ENCODE measurements at regions not wholly inside any gene's neighbourhood (a gene's known extent, or its start where the extent isn't known, plus 50 kb on each side); places are given as distances from the start of the nearest gene placed in this dataset.
A peak's percentile ranks its signal among the peaks of the same experiment; 100 is the strongest.

- Histone ChIP-seq H3K27me3 (ENCODE audit: insufficient read depth, low read length, poor library complexity, severe bottlenecking) (no peaks in the 10 kb centered on the region), H3K4me1 (ENCODE audit: insufficient read depth, low read length) (no peaks in the 10 kb centered on the region), H3K36me3 (ENCODE audit: insufficient read depth, low read length) (no peaks in the 10 kb centered on the region), H3K27ac (ENCODE audit: low read depth, low read length) (no peak overlapping the region), H3K9me3 (ENCODE audit: low read length) (no peaks in the 10 kb centered on the region), H3K4me3 (ENCODE audit: low read length) (no peak overlapping the region)
- no peak overlapping the region for H3K4me3 Mint-ChIP-seq
- CTCF ChIA-PET = no interaction called here
- no peaks in the 10 kb centered on the region for H3K36me3 Mint-ChIP-seq
- POLR2A ChIA-PET = no interaction called here
- no peak for DNase-seq
- peaks cover 0 to 2% (median 0%) of the 10 kb centered on the region in 5 donors for H3K9me3 Mint-ChIP-seq
- H3K27ac Mint-ChIP-seq = no peak overlapping the region
- no peaks in the 10 kb centered on the region for H3K4me1 Mint-ChIP-seq
- H3K27me3 Mint-ChIP-seq = no peaks in the 10 kb centered on the region
Measured at GRCh38 chr14:36027354-36027753, 149.2 kb downstream of the PTCSC3 start.

GRCh38 chr14:36022765-36023410 is 153.6 kb downstream of the PTCSC3 start:
- no peaks in the 10 kb centered on the region for H3K4me1 ChIP-seq (ENCODE audit: insufficient read depth, low read length)
- Mint-ChIP-seq H3K27me3 (no peaks in the 10 kb centered on the region), H3K27ac (no peak overlapping the region), H3K4me3 (peak overlapping the region in 1 of 7 donors; percentile 32), H3K9me3 (no peaks in the 10 kb centered on the region), H3K36me3 (no peaks in the 10 kb centered on the region), H3K4me1 (peaks cover 0 to 10% (median 10%) of the 10 kb centered on the region in 3 donors)
- no peak overlapping the region for H3K4me3 ChIP-seq (ENCODE audit: low read length)
- no peaks in the 10 kb centered on the region for H3K27me3 ChIP-seq (ENCODE audit: insufficient read depth, low read length, poor library complexity, severe bottlenecking)
- no peaks in the 10 kb centered on the region for H3K9me3 ChIP-seq (ENCODE audit: low read length)
- POLR2A ChIA-PET = no interaction called here
- H3K27ac ChIP-seq (ENCODE audit: low read depth, low read length) = no peak overlapping the region
- CTCF ChIA-PET = no interaction called here
- H3K36me3 ChIP-seq (ENCODE audit: insufficient read depth, low read length) = no peaks in the 10 kb centered on the region
- DNase-seq = no peak

GRCh38 chr14:36021591-36022320 is 154.8 kb downstream of the PTCSC3 start:
- H3K4me1 ChIP-seq (ENCODE audit: insufficient read depth, low read length) = no peaks in the 10 kb centered on the region
- Mint-ChIP-seq H3K4me3 (peak overlapping the region in 1 of 7 donors; percentile 7), H3K27ac (peak overlapping the region in 1 of 8 donors; percentile 75), H3K9me3 (no peaks in the 10 kb centered on the region), H3K27me3 (no peaks in the 10 kb centered on the region), H3K36me3 (no peaks in the 10 kb centered on the region), H3K4me1 (peaks cover 0 to 10% (median 10%) of the 10 kb centered on the region in 3 donors)
- no peak overlapping the region for H3K4me3 ChIP-seq (ENCODE audit: low read length)
- no peaks in the 10 kb centered on the region for H3K27me3 ChIP-seq (ENCODE audit: insufficient read depth, low read length, poor library complexity, severe bottlenecking)
- ChIA-PET POLR2A (no interaction called here), CTCF (no interaction called here)
- H3K27ac ChIP-seq (ENCODE audit: low read depth, low read length) = no peak overlapping the region
- no peaks in the 10 kb centered on the region for H3K9me3 ChIP-seq (ENCODE audit: low read length)
- no peaks in the 10 kb centered on the region for H3K36me3 ChIP-seq (ENCODE audit: insufficient read depth, low read length)
- no peak for DNase-seq

GRCh38 chr14:36021030-36021422 is 155.5 kb downstream of the PTCSC3 start:
- H3K27me3 Mint-ChIP-seq = no peaks in the 10 kb centered on the region

GRCh38 chr14:36020120-36021029 is 156.1 kb downstream of the PTCSC3 start:
- no peaks in the 10 kb centered on the region for H3K36me3 Mint-ChIP-seq
- Histone ChIP-seq H3K4me3 (ENCODE audit: low read length) (no peak overlapping the region), H3K9me3 (ENCODE audit: low read length) (no peaks in the 10 kb centered on the region), H3K36me3 (ENCODE audit: insufficient read depth, low read length) (no peaks in the 10 kb centered on the region), H3K27me3 (ENCODE audit: insufficient read depth, low read length, poor library complexity, severe bottlenecking) (no peaks in the 10 kb centered on the region), H3K27ac (ENCODE audit: low read depth, low read length) (no peak overlapping the region), H3K4me1 (ENCODE audit: insufficient read depth, low read length) (no peaks in the 10 kb centered on the region)
- peaks cover 0 to 10% (median 10%) of the 10 kb centered on the region in 3 donors for H3K4me1 Mint-ChIP-seq
- CTCF ChIA-PET = no interaction called here
- no peak for DNase-seq
- H3K9me3 Mint-ChIP-seq = no peaks in the 10 kb centered on the region
- no peak overlapping the region for H3K4me3 Mint-ChIP-seq
- POLR2A ChIA-PET = no interaction called here
- no peaks in the 10 kb centered on the region for H3K27me3 Mint-ChIP-seq
- H3K27ac Mint-ChIP-seq = no peak overlapping the region

More at GRCh38 chr14:36021030-36021422, 155.5 kb downstream of the PTCSC3 start:
- H3K9me3 ChIP-seq (ENCODE audit: low read length) = no peaks in the 10 kb centered on the region
- Mint-ChIP-seq H3K27ac (no peak overlapping the region), H3K4me3 (no peak overlapping the region), H3K36me3 (no peaks in the 10 kb centered on the region), H3K9me3 (no peaks in the 10 kb centered on the region), H3K4me1 (peaks cover 0 to 10% (median 10%) of the 10 kb centered on the region in 3 donors)
- H3K27ac ChIP-seq (ENCODE audit: low read depth, low read length) = no peak overlapping the region
- H3K4me3 ChIP-seq (ENCODE audit: low read length) = no peak overlapping the region
- ChIA-PET CTCF (no interaction called here), POLR2A (no interaction called here)
- DNase-seq = no peak
- H3K36me3 ChIP-seq (ENCODE audit: insufficient read depth, low read length) = no peaks in the 10 kb centered on the region
- H3K4me1 ChIP-seq (ENCODE audit: insufficient read depth, low read length) = no peaks in the 10 kb centered on the region
- H3K27me3 ChIP-seq (ENCODE audit: insufficient read depth, low read length, poor library complexity, severe bottlenecking) = no peaks in the 10 kb centered on the region

- no peaks in the 10 kb centered on the region for H3K9me3 ChIP-seq (ENCODE audit: low read length)
- Mint-ChIP-seq H3K9me3 (no peaks in the 10 kb centered on the region), H3K36me3 (no peaks in the 10 kb centered on the region), H3K27ac (peak overlapping the region in 1 of 8 donors; percentile 31), H3K4me3 (peak overlapping the region in 1 of 7 donors; percentile 15), H3K4me1 (peaks cover 0 to 10% (median 10%) of the 10 kb centered on the region in 3 donors), H3K27me3 (no peaks in the 10 kb centered on the region)
- no peak overlapping the region for H3K4me3 ChIP-seq (ENCODE audit: low read length)
- no peak for DNase-seq
- no peak overlapping the region for H3K27ac ChIP-seq (ENCODE audit: low read depth, low read length)
- H3K36me3 ChIP-seq (ENCODE audit: insufficient read depth, low read length) = no peaks in the 10 kb centered on the region
- H3K4me1 ChIP-seq (ENCODE audit: insufficient read depth, low read length) = no peaks in the 10 kb centered on the region
- POLR2A ChIA-PET = no interaction called here
- CTCF ChIA-PET = no interaction called here
- H3K27me3 ChIP-seq (ENCODE audit: insufficient read depth, low read length, poor library complexity, severe bottlenecking) = no peaks in the 10 kb centered on the region
Measured at GRCh38 chr14:36019126-36019525, 157.4 kb downstream of the PTCSC3 start.

GRCh38 chr14:36014236-36014635 is 162.3 kb downstream of the PTCSC3 start:
- Mint-ChIP-seq H3K27ac (no peak overlapping the region), H3K36me3 (no peaks in the 10 kb centered on the region), H3K27me3 (peaks cover 0 to 3% of the 10 kb centered on the region in 2 donors), H3K9me3 (no peaks in the 10 kb centered on the region), H3K4me3 (no peak overlapping the region), H3K4me1 (peaks cover 0 to 4% (median 4%) of the 10 kb centered on the region in 3 donors)
- CTCF ChIA-PET = no interaction called here
- Histone ChIP-seq H3K27ac (ENCODE audit: low read depth, low read length) (no peak overlapping the region), H3K27me3 (ENCODE audit: insufficient read depth, low read length, poor library complexity, severe bottlenecking) (no peaks in the 10 kb centered on the region), H3K36me3 (ENCODE audit: insufficient read depth, low read length) (no peaks in the 10 kb centered on the region), H3K4me1 (ENCODE audit: insufficient read depth, low read length) (no peaks in the 10 kb centered on the region), H3K9me3 (ENCODE audit: low read length) (no peaks in the 10 kb centered on the region), H3K4me3 (ENCODE audit: low read length) (no peak overlapping the region)
- no peak for DNase-seq
- POLR2A ChIA-PET = no interaction called here

- H3K4me1 Mint-ChIP-seq = no peaks in the 10 kb centered on the region
- no peak for DNase-seq
- H3K9me3 Mint-ChIP-seq = no peaks in the 10 kb centered on the region
- H3K4me1 ChIP-seq (ENCODE audit: insufficient read depth, low read length) = no peaks in the 10 kb centered on the region
- CTCF ChIA-PET = no interaction called here
- H3K27me3 Mint-ChIP-seq = peaks cover 0 to 3% of the 10 kb centered on the region in 2 donors
- H3K27me3 ChIP-seq (ENCODE audit: insufficient read depth, low read length, poor library complexity, severe bottlenecking) = no peaks in the 10 kb centered on the region
- no peak overlapping the region for H3K27ac ChIP-seq (ENCODE audit: low read depth, low read length)
- H3K36me3 ChIP-seq (ENCODE audit: insufficient read depth, low read length) = no peaks in the 10 kb centered on the region
- H3K4me3 ChIP-seq (ENCODE audit: low read length) = no peak overlapping the region
- H3K27ac Mint-ChIP-seq = no peak overlapping the region
- no peaks in the 10 kb centered on the region for H3K9me3 ChIP-seq (ENCODE audit: low read length)
- H3K36me3 Mint-ChIP-seq = no peaks in the 10 kb centered on the region
- H3K4me3 Mint-ChIP-seq = no peak overlapping the region
- POLR2A ChIA-PET = no interaction called here
Measured at GRCh38 chr14:36013483-36013882, 163.0 kb downstream of the PTCSC3 start.
